ENCODE measurements at regions not wholly inside any gene's neighbourhood (a gene's known extent, or its start where the extent isn't known, plus 50 kb on each side); places are given as distances from the start of the nearest gene placed in this dataset.

DNA sequence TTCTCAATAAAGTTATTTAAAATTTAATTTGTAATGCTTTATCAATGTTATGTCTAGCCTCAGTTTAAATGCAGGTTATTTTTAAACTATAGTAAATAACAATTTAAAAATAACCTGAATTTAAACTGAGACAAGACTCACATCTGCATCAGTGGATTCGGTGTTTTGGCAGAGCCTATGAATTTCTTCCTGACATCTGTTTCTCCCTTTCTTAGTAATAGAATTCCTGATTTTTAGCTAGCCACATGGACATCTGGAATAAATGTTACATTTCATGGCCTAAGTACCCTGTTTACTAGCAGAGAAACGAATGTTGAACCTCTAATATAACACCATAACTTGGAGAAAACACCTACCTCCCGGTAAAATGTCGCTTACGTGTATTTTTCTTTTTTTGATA, 1141.6 kb upstream of the ADGRL2 start:
- no peak for DNase-seq (ENCODE audit: extremely low spot score, unreplicated experiment)
- Mint-ChIP-seq H3K9me3 (ENCODE audit: unreplicated experiment) (no peaks in the 10 kb centered on the region), H3K27ac (ENCODE audit: unreplicated experiment) (no peak overlapping the region), H3K36me3 (ENCODE audit: unreplicated experiment) (no peaks in the 10 kb centered on the region), H3K4me3 (ENCODE audit: unreplicated experiment) (no peak overlapping the region), H3K27me3 (ENCODE audit: unreplicated experiment) (no peaks in the 10 kb centered on the region), H3K4me1 (ENCODE audit: unreplicated experiment) (peaks cover 13% of the 10 kb centered on the region)
- TF ChIP-seq, protein P1, sequence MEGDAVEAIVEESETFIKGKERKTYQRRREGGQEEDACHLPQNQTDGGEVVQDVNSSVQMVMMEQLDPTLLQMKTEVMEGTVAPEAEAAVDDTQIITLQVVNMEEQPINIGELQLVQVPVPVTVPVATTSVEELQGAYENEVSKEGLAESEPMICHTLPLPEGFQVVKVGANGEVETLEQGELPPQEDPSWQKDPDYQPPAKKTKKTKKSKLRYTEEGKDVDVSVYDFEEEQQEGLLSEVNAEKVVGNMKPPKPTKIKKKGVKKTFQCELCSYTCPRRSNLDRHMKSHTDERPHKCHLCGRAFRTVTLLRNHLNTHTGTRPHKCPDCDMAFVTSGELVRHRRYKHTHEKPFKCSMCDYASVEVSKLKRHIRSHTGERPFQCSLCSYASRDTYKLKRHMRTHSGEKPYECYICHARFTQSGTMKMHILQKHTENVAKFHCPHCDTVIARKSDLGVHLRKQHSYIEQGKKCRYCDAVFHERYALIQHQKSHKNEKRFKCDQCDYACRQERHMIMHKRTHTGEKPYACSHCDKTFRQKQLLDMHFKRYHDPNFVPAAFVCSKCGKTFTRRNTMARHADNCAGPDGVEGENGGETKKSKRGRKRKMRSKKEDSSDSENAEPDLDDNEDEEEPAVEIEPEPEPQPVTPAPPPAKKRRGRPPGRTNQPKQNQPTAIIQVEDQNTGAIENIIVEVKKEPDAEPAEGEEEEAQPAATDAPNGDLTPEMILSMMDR (IDR thresholded peaks at IDR 0.05): no peak

DNA sequence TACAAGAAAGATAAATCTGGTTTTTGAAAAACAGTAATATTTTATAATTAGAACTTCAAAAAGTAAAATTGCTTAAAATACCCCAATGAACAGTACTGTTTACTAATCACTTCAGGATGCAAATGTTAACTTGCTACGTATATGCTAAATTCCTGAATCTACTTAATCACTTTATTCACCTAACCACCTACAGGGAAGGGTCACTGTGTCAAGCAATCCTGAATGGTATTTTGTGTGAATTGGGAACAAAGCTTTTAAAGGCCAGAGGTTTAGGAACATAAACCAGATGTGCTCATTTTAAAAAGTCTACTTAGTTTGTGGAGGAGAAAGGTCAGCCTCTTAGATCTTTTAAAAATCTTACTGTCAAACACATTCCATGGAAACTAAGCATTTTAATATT, 1143.0 kb upstream of the ADGRL2 start:
- Mint-ChIP-seq H3K4me3 (ENCODE audit: unreplicated experiment) (no peak overlapping the region), H3K4me1 (ENCODE audit: unreplicated experiment) (peaks cover 13% of the 10 kb centered on the region), H3K9me3 (ENCODE audit: unreplicated experiment) (no peaks in the 10 kb centered on the region), H3K36me3 (ENCODE audit: unreplicated experiment) (no peaks in the 10 kb centered on the region), H3K27me3 (ENCODE audit: unreplicated experiment) (no peaks in the 10 kb centered on the region), H3K27ac (ENCODE audit: unreplicated experiment) (no peak overlapping the region)
- TF ChIP-seq, protein P1 (IDR thresholded peaks at IDR 0.05): no peak
- no peak for DNase-seq (ENCODE audit: extremely low spot score, unreplicated experiment)

DNA sequence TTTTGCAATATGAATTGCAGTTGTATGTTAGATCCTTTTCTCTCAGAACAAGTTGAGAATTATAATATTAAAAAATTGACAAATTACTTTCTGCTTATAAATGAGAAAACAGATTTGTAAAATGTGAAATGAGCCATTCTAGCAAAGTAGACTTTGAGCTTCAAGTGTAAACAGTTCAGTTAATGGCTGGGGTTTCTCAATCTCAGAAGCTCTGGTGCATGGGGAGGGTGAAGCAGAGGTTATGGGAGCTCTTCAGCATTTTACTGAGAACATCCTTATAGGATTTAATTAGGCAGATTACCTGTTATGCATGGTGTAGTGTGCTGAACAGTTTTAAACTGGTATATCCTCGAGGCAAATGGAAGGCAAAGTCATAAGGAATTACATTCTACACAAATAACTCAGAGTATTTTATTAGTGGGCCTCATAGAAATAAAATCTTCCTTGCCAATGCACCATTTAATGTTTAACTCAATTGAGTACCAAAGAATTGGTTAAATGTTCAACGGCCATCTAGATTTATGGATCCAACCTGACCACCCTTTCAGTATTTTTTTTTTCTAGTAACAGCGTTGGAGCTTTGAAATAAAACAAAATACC, 1143.6 kb upstream of the ADGRL2 start:
- TF ChIP-seq, protein P1 (IDR thresholded peaks at IDR 0.05): no peak
- no peak overlapping the region for H3K4me3 Mint-ChIP-seq (ENCODE audit: unreplicated experiment)
- no peaks in the 10 kb centered on the region for H3K36me3 Mint-ChIP-seq (ENCODE audit: unreplicated experiment)
- H3K27me3 Mint-ChIP-seq (ENCODE audit: unreplicated experiment): no peaks in the 10 kb centered on the region
- H3K4me1 Mint-ChIP-seq (ENCODE audit: unreplicated experiment): peaks cover 13% of the 10 kb centered on the region
- no peak overlapping the region for H3K27ac Mint-ChIP-seq (ENCODE audit: unreplicated experiment)
- no peak for DNase-seq (ENCODE audit: extremely low spot score, unreplicated experiment)
- H3K9me3 Mint-ChIP-seq (ENCODE audit: unreplicated experiment): no peaks in the 10 kb centered on the region

DNA sequence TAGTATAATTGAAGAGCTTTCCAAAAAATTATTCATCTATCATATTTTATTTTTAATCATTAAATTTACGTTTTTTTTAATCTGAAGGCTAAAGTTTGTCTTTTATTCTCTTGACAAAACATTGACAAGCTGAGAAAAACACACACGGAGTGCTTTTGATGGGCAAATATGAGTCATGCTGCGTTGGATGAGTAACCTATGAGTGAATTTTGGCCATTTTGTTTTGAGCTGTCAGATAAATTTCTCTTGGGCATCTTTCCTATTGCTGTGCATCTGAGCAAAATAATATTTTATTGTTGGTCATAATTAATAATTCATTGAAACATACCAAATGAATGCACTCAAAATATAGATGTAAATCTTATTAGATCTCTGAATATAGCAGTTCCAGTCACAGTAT, 1144.1 kb upstream of the ADGRL2 start:
- H3K27ac Mint-ChIP-seq (ENCODE audit: unreplicated experiment): no peak overlapping the region
- no peak overlapping the region for H3K4me3 Mint-ChIP-seq (ENCODE audit: unreplicated experiment)
- DNase-seq (ENCODE audit: extremely low spot score, unreplicated experiment): no peak
- H3K36me3 Mint-ChIP-seq (ENCODE audit: unreplicated experiment): no peaks in the 10 kb centered on the region
- TF ChIP-seq, protein P1 (IDR thresholded peaks at IDR 0.05): no peak
- H3K27me3 Mint-ChIP-seq (ENCODE audit: unreplicated experiment): no peaks in the 10 kb centered on the region
- peaks cover 13% of the 10 kb centered on the region for H3K4me1 Mint-ChIP-seq (ENCODE audit: unreplicated experiment)
- H3K9me3 Mint-ChIP-seq (ENCODE audit: unreplicated experiment): no peaks in the 10 kb centered on the region

DNA sequence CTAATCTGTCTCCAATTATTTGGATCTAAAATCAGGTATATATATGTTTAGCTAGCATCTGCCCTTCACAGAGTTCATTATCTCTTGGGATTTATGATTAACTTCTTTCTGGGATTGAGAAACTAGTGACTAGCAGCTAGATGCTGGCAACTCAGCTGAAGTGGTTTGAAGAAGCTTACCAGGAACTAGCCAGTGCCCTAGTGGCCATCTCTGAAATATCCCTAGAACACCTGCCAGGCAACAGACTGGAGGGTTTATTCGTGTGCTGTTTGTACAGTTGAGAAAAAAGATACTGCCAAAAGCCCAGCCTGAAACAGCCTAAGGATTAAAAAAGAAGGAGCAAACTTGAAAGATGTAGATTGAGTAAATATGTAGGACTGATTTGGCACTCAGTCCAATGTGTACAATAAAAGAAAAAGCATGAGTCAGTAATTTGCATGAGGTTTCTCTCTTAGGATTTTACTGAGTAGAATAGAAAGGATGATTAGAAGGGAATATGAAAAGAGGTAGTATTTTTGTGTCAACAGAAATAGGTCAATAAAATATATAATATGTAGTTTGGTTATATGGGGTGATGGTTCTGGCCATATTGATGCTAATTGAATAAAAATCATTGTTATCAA, 1144.6 kb upstream of the ADGRL2 start:
- H3K9me3 Mint-ChIP-seq (ENCODE audit: unreplicated experiment): no peaks in the 10 kb centered on the region
- no peaks in the 10 kb centered on the region for H3K36me3 Mint-ChIP-seq (ENCODE audit: unreplicated experiment)
- no peak for DNase-seq (ENCODE audit: extremely low spot score, unreplicated experiment)
- H3K4me1 Mint-ChIP-seq (ENCODE audit: unreplicated experiment): peaks cover 13% of the 10 kb centered on the region
- no peaks in the 10 kb centered on the region for H3K27me3 Mint-ChIP-seq (ENCODE audit: unreplicated experiment)
- no peak overlapping the region for H3K4me3 Mint-ChIP-seq (ENCODE audit: unreplicated experiment)
- TF ChIP-seq, protein P1 (IDR thresholded peaks at IDR 0.05): peak; percentile 48
- H3K27ac Mint-ChIP-seq (ENCODE audit: unreplicated experiment): no peak overlapping the region
